ENCODE measurements at regions not wholly inside any gene's neighbourhood (a gene's known extent, or its start where the extent isn't known, plus 50 kb on each side); places are given as distances from the start of the nearest gene placed in this dataset.

DNA sequence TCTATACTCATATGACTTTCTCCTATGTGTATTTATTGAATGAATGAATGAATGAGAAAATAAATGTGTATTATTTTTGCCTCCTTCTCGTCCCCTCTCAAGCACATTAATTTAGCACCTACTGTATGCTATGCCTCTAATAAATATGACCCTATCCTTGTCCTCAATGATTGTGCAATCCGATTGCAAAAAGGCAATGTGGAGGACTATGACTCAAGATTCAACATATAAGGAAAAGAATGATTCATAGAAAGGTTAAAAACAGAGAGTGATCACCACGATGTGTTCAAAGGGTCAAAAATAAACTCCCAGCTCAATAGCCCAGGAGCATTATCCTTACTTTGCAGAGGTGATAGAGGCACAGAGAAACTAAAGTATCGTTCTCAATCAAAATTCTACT, 322.8 kb upstream of the SORCS1 start:
- no peak overlapping the region for H3K27ac ChIP-seq
- TF ChIP-seq CTCF (conservative IDR thresholded peaks at IDR 0.05) = no peak

GRCh38 chr10:107485019-107485418, 320.5 kb upstream of the SORCS1 start:
- TF ChIP-seq CTCF (conservative IDR thresholded peaks at IDR 0.05) = no peak
- H3K27ac ChIP-seq = no peak overlapping the region

- TF ChIP-seq CTCF (conservative IDR thresholded peaks at IDR 0.05) = no peak
- H3K27ac ChIP-seq = no peak overlapping the region
Measured at GRCh38 chr10:107481881-107482280, 317.4 kb upstream of the SORCS1 start.

GRCh38 chr10:107481224-107481623, 316.7 kb upstream of the SORCS1 start:
- no peak overlapping the region for H3K27ac ChIP-seq
- TF ChIP-seq CTCF (conservative IDR thresholded peaks at IDR 0.05) = no peak

GRCh38 chr10:107480781-107481180, 316.3 kb upstream of the SORCS1 start:
- H3K27ac ChIP-seq = no peak overlapping the region
- no peak for TF ChIP-seq CTCF (conservative IDR thresholded peaks at IDR 0.05)

DNA sequence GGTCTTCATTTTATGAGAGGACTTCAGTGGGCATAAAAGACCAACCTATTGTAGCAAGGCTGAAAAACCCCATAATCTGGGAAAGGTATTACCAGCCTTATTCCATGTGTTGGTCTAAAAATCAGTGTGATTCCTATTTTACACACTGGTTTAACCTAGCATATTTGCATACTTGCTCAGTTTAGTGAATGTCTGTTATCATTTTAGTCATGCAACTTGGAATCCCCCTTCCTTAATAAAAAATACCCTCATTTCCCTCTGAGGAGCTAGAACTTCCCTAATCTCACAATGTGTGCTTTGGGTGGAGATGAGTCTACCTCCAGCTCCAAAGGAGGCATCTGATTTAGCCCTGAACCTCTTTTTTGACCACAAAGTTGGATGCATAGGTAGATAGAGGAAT, 312.8 kb upstream of the SORCS1 start:
- no peak for TF ChIP-seq CTCF (conservative IDR thresholded peaks at IDR 0.05)
- H3K27ac ChIP-seq = no peak overlapping the region

DNA sequence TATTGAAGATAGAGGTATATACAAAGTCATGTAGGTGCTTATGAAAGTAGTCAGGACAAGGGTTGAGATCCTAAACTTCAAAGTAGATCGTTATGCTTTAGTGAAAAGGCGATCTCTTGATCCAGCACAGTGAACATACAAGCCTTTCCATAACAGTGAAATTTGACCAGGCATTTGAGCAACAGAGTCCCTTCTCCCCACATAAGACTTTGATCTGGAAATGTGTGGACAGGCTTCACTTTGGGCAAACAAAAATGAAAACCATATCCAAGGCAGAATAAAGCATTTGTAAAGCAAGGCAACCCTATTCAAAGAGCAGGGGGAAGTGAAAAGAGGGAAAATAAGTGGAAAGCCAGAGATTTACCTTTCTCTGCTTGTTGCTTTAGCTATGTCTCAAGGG, 311.9 kb upstream of the SORCS1 start:
- no peak overlapping the region for H3K27ac ChIP-seq
- TF ChIP-seq CTCF (conservative IDR thresholded peaks at IDR 0.05) = no peak

DNA sequence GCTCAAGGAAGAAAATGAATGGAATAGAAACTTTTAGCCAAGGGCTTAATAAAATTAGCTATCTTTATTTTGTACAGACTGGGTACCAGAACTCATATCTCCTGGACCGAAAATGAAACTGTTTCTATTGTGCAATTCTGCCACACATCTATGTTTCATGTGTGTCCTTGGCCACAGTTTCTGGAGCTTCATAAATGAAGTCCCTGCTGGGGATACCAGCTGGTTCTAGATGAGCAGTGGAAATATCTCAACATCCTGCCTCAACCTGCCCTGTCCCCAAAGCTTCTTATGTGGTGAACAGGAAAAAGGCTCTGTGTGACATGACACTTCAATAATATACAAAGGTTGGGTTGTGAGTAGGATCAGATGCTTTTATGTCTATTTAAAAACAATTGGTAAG, 310.1 kb upstream of the SORCS1 start:
- no peak for TF ChIP-seq CTCF (conservative IDR thresholded peaks at IDR 0.05)
- H3K27ac ChIP-seq = no peak overlapping the region

Measured in VCaP (cell line).